Astrocyte (in vitro differentiated cells and primary cell): ENCODE measurements at regions not wholly inside any gene's neighbourhood (a gene's known extent, or its start where the extent isn't known, plus 50 kb on each side); places are given as distances from the start of the nearest gene placed in this dataset.

ENCODE experiments used
- DNase-seq: peaks from one replicate; pipeline ENCODE4 v3.0.0-alpha.2; 2010; ENCODE audit warnings: low read depth
- FAIRE-seq: peaks from 2 replicates; lab custom pipeline; 2011; peaks lifted over from hg19 to GRCh38; lab: Jason Lieb, UNC
- H2AFZ ChIP-seq: 2 replicates; pipeline ENCODE4 v1.6.0; 2012; ENCODE audit warnings: low read depth, low read length, inconsistent platforms
- H3K27ac ChIP-seq: 2 replicates; pipeline ENCODE4 v1.5.1; 2011; ENCODE audit warnings: low read depth, low read length, inconsistent platforms
- H3K27me3 ChIP-seq: 2 replicates; pipeline ENCODE4 v1.6.0; 2011; ENCODE audit warnings: low read length, inconsistent platforms; ENCODE audit not compliant: insufficient read depth
- H3K36me3 ChIP-seq: 2 replicates; pipeline ENCODE4 v1.5.1; 2011; ENCODE audit warnings: low read length, inconsistent platforms; ENCODE audit not compliant: insufficient read depth
- H3K4me1 ChIP-seq: 2 replicates; pipeline ENCODE4 v1.5.1; 2011; ENCODE audit warnings: low read length, inconsistent platforms; ENCODE audit not compliant: insufficient read depth
- H3K4me2 ChIP-seq: 2 replicates; pipeline ENCODE4 v1.6.0; 2012; ENCODE audit warnings: low read length, inconsistent platforms
- H3K4me3 ChIP-seq: 2 replicates; pipeline ENCODE4 v1.5.1; 2011; ENCODE audit warnings: low read depth, mild to moderate bottlenecking, low read length, inconsistent platforms; ENCODE audit not compliant: insufficient read depth
- H3K79me2 ChIP-seq: 2 replicates; pipeline ENCODE4 v1.6.0; 2012; ENCODE audit warnings: mild to moderate bottlenecking, low read length, inconsistent platforms; ENCODE audit not compliant: insufficient read depth
- H3K9ac ChIP-seq: 2 replicates; pipeline ENCODE4 v1.6.0; 2012; ENCODE audit warnings: mild to moderate bottlenecking, low read length, inconsistent platforms
- H3K9me3 ChIP-seq: 2 replicates; pipeline ENCODE4 v1.5.1; 2012; ENCODE audit warnings: low read depth, mild to moderate bottlenecking, low read length, inconsistent platforms; ENCODE audit not compliant: insufficient read depth
- H4K20me1 ChIP-seq: 2 replicates; pipeline ENCODE4 v1.6.0; 2012; ENCODE audit warnings: low read length, inconsistent platforms; ENCODE audit not compliant: insufficient read depth
- H3K27ac Mint-ChIP-seq: one replicate; pipeline ENCODE4 v1.8.0; 2021; ENCODE audit warnings: mild to moderate bottlenecking, mixed read lengths; ENCODE audit not compliant: unreplicated experiment
- H3K27me3 Mint-ChIP-seq: one replicate; pipeline ENCODE4 v1.8.0; 2021; ENCODE audit warnings: low read depth, mixed read lengths; ENCODE audit not compliant: unreplicated experiment
- H3K36me3 Mint-ChIP-seq: one replicate; pipeline ENCODE4 v1.8.0; 2021; ENCODE audit warnings: low read depth, mixed read lengths; ENCODE audit not compliant: unreplicated experiment
- H3K4me1 Mint-ChIP-seq: one replicate; pipeline ENCODE4 v1.8.0; 2021; ENCODE audit warnings: low read depth, mixed read lengths; ENCODE audit not compliant: unreplicated experiment
- H3K4me3 Mint-ChIP-seq: one replicate; pipeline ENCODE4 v1.8.0; 2021; ENCODE audit warnings: mild to moderate bottlenecking, moderate library complexity, mixed read lengths; ENCODE audit not compliant: unreplicated experiment
- H3K9me3 Mint-ChIP-seq: one replicate; pipeline ENCODE4 v1.8.0; 2021; ENCODE audit warnings: mild to moderate bottlenecking, mixed read lengths; ENCODE audit not compliant: unreplicated experiment
- CTCF ChIP-seq: IDR thresholded peaks from 2 replicates; pipeline ENCODE4 v1.5.1; 2011; ENCODE audit warnings: low read depth, mild to moderate bottlenecking, inconsistent platforms, low read length, moderate library complexity; ENCODE audit not compliant: insufficient read depth
- EZH2 ChIP-seq: IDR thresholded peaks from 2 replicates; pipeline ENCODE4 v1.6.1; 2012; ENCODE audit warnings: mild to moderate bottlenecking, low read length, inconsistent platforms; ENCODE audit not compliant: insufficient read depth

- Histone ChIP-seq H3K27ac (no peak overlapping the region), H3K9me3 (no peaks in the 10 kb centered on the region), H3K36me3 (no peaks in the 10 kb centered on the region), H3K4me2 (no peak overlapping the region), H3K9ac (no peak overlapping the region), H3K4me1 (peaks cover 6% of the 10 kb centered on the region), H3K4me3 (no peak overlapping the region), H3K27me3 (peaks cover 20% of the 10 kb centered on the region), H3K79me2 (no peaks in the 10 kb centered on the region), H4K20me1 (no peaks in the 10 kb centered on the region), H2AFZ (no peak overlapping the region)
- no peaks in the 10 kb centered on the region for H3K9me3 Mint-ChIP-seq
- peaks cover 8% of the 10 kb centered on the region for H3K4me1 Mint-ChIP-seq
- peaks cover 12% of the 10 kb centered on the region for H3K27me3 Mint-ChIP-seq
- no peak for FAIRE-seq
- TF ChIP-seq EZH2 (no peak), CTCF (no peak)
- DNase-seq = no peak
- H3K27ac Mint-ChIP-seq = no peak overlapping the region
- H3K4me3 Mint-ChIP-seq = no peak overlapping the region
- no peaks in the 10 kb centered on the region for H3K36me3 Mint-ChIP-seq
Measured at GRCh38 chr12:94756789-94757188, 106.4 kb upstream of the TMCC3 start.

GRCh38 chr12:94755598-94755997 lies 105.2 kb upstream of the TMCC3 start:
- Mint-ChIP-seq H3K36me3 (no peaks in the 10 kb centered on the region), H3K4me3 (no peak overlapping the region), H3K4me1 (peaks cover 2% of the 10 kb centered on the region), H3K27me3 (peaks cover 16% of the 10 kb centered on the region), H3K9me3 (no peaks in the 10 kb centered on the region), H3K27ac (no peak overlapping the region)
- H4K20me1 ChIP-seq = no peaks in the 10 kb centered on the region
- H3K4me3 ChIP-seq = no peak overlapping the region
- no peaks in the 10 kb centered on the region for H3K36me3 ChIP-seq
- no peaks in the 10 kb centered on the region for H3K9me3 ChIP-seq
- H2AFZ ChIP-seq = no peak overlapping the region
- no peak overlapping the region for H3K9ac ChIP-seq
- no peak for DNase-seq
- H3K27me3 ChIP-seq = peaks cover 30% of the 10 kb centered on the region
- H3K79me2 ChIP-seq = no peaks in the 10 kb centered on the region
- H3K4me2 ChIP-seq = no peak overlapping the region
- no peak overlapping the region for H3K27ac ChIP-seq
- TF ChIP-seq EZH2 = no peak
- no peaks in the 10 kb centered on the region for H3K4me1 ChIP-seq
- no peak for FAIRE-seq

GRCh38 chr12:94754653-94755052 lies 104.3 kb upstream of the TMCC3 start:
- no peak for FAIRE-seq
- H3K27me3 ChIP-seq = peaks cover 32% of the 10 kb centered on the region
- H3K4me2 ChIP-seq = no peak overlapping the region
- no peak overlapping the region for H3K27ac ChIP-seq
- H2AFZ ChIP-seq = no peak overlapping the region
- no peak for TF ChIP-seq CTCF
- no peak for TF ChIP-seq EZH2
- H3K4me1 ChIP-seq = no peaks in the 10 kb centered on the region
- H4K20me1 ChIP-seq = no peaks in the 10 kb centered on the region
- Mint-ChIP-seq H3K4me3 (no peak overlapping the region), H3K36me3 (no peaks in the 10 kb centered on the region), H3K27ac (no peak overlapping the region), H3K9me3 (no peaks in the 10 kb centered on the region), H3K27me3 (peaks cover 16% of the 10 kb centered on the region), H3K4me1 (peaks cover 5% of the 10 kb centered on the region)
- no peak for DNase-seq
- no peaks in the 10 kb centered on the region for H3K9me3 ChIP-seq
- no peaks in the 10 kb centered on the region for H3K79me2 ChIP-seq
- no peak overlapping the region for H3K4me3 ChIP-seq
- H3K9ac ChIP-seq = no peak overlapping the region
- no peaks in the 10 kb centered on the region for H3K36me3 ChIP-seq
